ENCODE measurements at regions not wholly inside any gene's neighbourhood (a gene's known extent, or its start where the extent isn't known, plus 50 kb on each side); places are given as distances from the start of the nearest gene placed in this dataset.

DNA sequence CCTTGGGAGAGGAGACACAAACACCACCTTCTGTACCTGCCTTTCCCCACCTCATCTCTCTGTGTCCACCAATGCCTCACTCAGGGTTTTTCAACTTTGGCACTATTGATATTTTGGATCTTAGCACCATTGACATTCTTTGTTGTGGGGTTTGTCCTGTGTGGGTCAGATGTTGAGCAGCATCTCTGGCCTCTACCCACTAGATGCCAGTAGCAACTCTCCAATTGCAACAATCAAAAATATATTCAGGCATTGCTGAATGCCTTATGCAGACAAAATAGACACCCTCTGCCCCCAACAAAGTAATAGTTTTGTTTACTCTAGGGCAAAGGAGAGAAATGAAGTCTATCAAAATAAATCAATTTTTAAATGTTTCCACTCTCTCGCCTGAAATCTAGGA lies 1384.3 kb upstream of the NXPH2 start:
- ATAC-seq: no peak

DNA sequence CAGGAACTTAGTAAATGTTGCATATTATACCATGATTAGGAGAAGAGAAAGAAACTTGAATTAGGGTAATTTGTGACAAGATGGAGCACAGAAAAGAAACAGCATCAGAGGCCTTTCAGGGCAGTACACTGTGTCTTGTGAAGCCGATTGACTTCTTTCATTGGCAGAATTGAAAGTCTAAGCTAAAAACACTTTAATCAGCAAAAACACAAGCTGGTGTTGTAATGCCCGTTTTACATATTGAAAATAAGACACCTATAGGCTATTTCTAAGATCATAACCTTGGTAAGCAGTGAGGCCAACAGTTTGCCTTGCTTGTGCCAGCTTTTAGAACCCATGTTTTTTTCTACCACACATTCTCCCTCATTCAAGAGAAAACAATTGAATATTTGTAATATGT lies 1378.1 kb upstream of the NXPH2 start:
- Histone ChIP-seq H3K27ac (ENCODE audit: low read length) (no peak overlapping the region), H3K79me2 (ENCODE audit: low read length) (no peaks in the 10 kb centered on the region), H2AFZ (ENCODE audit: low read length) (no peak overlapping the region), H3K9ac (ENCODE audit: low read length) (no peak overlapping the region), H3K9me2 (replicated peaks; ENCODE audit: low read length) (no peaks in the 10 kb centered on the region), H3K4me3 (ENCODE audit: low read length) (no peak overlapping the region), H3K9me3 (ENCODE audit: low read length) (no peaks in the 10 kb centered on the region), H3K4me2 (ENCODE audit: low read length) (no peak overlapping the region), H3F3A (ENCODE audit: low read length, unreplicated experiment) (no peaks in the 10 kb centered on the region), H3K36me3 (ENCODE audit: low read depth, low read length) (no peaks in the 10 kb centered on the region), H4K20me1 (ENCODE audit: low read length) (no peaks in the 10 kb centered on the region), H3K4me1 (ENCODE audit: insufficient read depth, low read length) (no peaks in the 10 kb centered on the region), H3K27me3 (ENCODE audit: low read length) (no peaks in the 10 kb centered on the region)
- ChIA-PET CTCF (no interaction called here), POLR2A (ENCODE audit: unreplicated experiment) (no interaction called here)
- BruUV-seq (replicated peaks): no TSS peak
- intact Hi-C loops (cut with micrococcal nuclease): no loop called here
- DNase-seq (no peak), ATAC-seq (no peak)
- TF ChIP-seq, protein P1, sequence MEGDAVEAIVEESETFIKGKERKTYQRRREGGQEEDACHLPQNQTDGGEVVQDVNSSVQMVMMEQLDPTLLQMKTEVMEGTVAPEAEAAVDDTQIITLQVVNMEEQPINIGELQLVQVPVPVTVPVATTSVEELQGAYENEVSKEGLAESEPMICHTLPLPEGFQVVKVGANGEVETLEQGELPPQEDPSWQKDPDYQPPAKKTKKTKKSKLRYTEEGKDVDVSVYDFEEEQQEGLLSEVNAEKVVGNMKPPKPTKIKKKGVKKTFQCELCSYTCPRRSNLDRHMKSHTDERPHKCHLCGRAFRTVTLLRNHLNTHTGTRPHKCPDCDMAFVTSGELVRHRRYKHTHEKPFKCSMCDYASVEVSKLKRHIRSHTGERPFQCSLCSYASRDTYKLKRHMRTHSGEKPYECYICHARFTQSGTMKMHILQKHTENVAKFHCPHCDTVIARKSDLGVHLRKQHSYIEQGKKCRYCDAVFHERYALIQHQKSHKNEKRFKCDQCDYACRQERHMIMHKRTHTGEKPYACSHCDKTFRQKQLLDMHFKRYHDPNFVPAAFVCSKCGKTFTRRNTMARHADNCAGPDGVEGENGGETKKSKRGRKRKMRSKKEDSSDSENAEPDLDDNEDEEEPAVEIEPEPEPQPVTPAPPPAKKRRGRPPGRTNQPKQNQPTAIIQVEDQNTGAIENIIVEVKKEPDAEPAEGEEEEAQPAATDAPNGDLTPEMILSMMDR (conservative IDR thresholded peaks at IDR 0.05; ENCODE audit: low read depth, low read length): no peak
- no peak for TF ChIP-seq EZH2phosphoT487 (IDR thresholded peaks at IDR 0.05; ENCODE audit: borderline replicate concordance, low read length)
- no peak for TF ChIP-seq EZH2 (IDR thresholded peaks at IDR 0.05; ENCODE audit: low read length, unreplicated experiment)

More for the DNA sequence above, 1384.3 kb upstream of the NXPH2 start:
- no peak overlapping the region for H2AFZ ChIP-seq (ENCODE audit: low read length)
- no peaks in the 10 kb centered on the region for H3K4me1 ChIP-seq (ENCODE audit: insufficient read depth, low read length)
- no TSS peak for BruUV-seq (replicated peaks)
- H3K36me3 ChIP-seq (ENCODE audit: low read depth, low read length): no peaks in the 10 kb centered on the region
- intact Hi-C loops (cut with micrococcal nuclease): no loop called here
- no peak overlapping the region for H3K4me3 ChIP-seq (ENCODE audit: low read length)
- POLR2A ChIA-PET (ENCODE audit: unreplicated experiment): no interaction called here
- no peak for DNase-seq
- TF ChIP-seq EZH2 (IDR thresholded peaks at IDR 0.05; ENCODE audit: low read length, unreplicated experiment) (no peak), EZH2phosphoT487 (IDR thresholded peaks at IDR 0.05; ENCODE audit: borderline replicate concordance, low read length) (no peak)
- TF ChIP-seq, protein P1 (conservative IDR thresholded peaks at IDR 0.05; ENCODE audit: low read depth, low read length): 0 out of 2 replicates have a peak, but pooled peaks have one; percentile 12
- H3K79me2 ChIP-seq (ENCODE audit: low read length): no peaks in the 10 kb centered on the region
- H3K4me2 ChIP-seq (ENCODE audit: low read length): no peak overlapping the region
- H3K27ac ChIP-seq (ENCODE audit: low read length): no peak overlapping the region
- H3K9me2 ChIP-seq (replicated peaks; ENCODE audit: low read length): no peaks in the 10 kb centered on the region
- H3F3A ChIP-seq (ENCODE audit: low read length, unreplicated experiment): no peaks in the 10 kb centered on the region
- H3K9ac ChIP-seq (ENCODE audit: low read length): no peak overlapping the region
- H4K20me1 ChIP-seq (ENCODE audit: low read length): no peaks in the 10 kb centered on the region
- no peaks in the 10 kb centered on the region for H3K27me3 ChIP-seq (ENCODE audit: low read length)
- no peaks in the 10 kb centered on the region for H3K9me3 ChIP-seq (ENCODE audit: low read length)
- CTCF ChIA-PET: no interaction called here

GRCh38 chr2:140157816-140158215 lies 1377.6 kb upstream of the NXPH2 start:
- Histone ChIP-seq H3K9me2 (replicated peaks; ENCODE audit: low read length) (no peaks in the 10 kb centered on the region), H2AFZ (ENCODE audit: low read length) (no peak overlapping the region), H3K9ac (ENCODE audit: low read length) (no peak overlapping the region), H3K79me2 (ENCODE audit: low read length) (no peaks in the 10 kb centered on the region), H3K4me1 (ENCODE audit: insufficient read depth, low read length) (no peaks in the 10 kb centered on the region), H3F3A (ENCODE audit: low read length, unreplicated experiment) (no peaks in the 10 kb centered on the region), H3K4me3 (ENCODE audit: low read length) (no peak overlapping the region), H3K27ac (ENCODE audit: low read length) (no peak overlapping the region), H3K9me3 (ENCODE audit: low read length) (no peaks in the 10 kb centered on the region), H3K27me3 (ENCODE audit: low read length) (no peaks in the 10 kb centered on the region), H3K4me2 (ENCODE audit: low read length) (no peak overlapping the region), H3K36me3 (ENCODE audit: low read depth, low read length) (no peaks in the 10 kb centered on the region), H4K20me1 (ENCODE audit: low read length) (no peaks in the 10 kb centered on the region)
- ChIA-PET CTCF (no interaction called here), POLR2A (ENCODE audit: unreplicated experiment) (no interaction called here)
- ATAC-seq: no peak
- no TSS peak for BruUV-seq (replicated peaks)
- intact Hi-C loops (cut with micrococcal nuclease): no loop called here
- DNase-seq: no peak
- TF ChIP-seq, protein P1 (conservative IDR thresholded peaks at IDR 0.05; ENCODE audit: low read depth, low read length): no peak
- no peak for TF ChIP-seq EZH2 (IDR thresholded peaks at IDR 0.05; ENCODE audit: low read length, unreplicated experiment)
- no peak for TF ChIP-seq EZH2phosphoT487 (IDR thresholded peaks at IDR 0.05; ENCODE audit: borderline replicate concordance, low read length)
